ENCODE measurements at regions not wholly inside any gene's neighbourhood (a gene's known extent, or its start where the extent isn't known, plus 50 kb on each side); places are given as distances from the start of the nearest gene placed in this dataset.

DNA sequence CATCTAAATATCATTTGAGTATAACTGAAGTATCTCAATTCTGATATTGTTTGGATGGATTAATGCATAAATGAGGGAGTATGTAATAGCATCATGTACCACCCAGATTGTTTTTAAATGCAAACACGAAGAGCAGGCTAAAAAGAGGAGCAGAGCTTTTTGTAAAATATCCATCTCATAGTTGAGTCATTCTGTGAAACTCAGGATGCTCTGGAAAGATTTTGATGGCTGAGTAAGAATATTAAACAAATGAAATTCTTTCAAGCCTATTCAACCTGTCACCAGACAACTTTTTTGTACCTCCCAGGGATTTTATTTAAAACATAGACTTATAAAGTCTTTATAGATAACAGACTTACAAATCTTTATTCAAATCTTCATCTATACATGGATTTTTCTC, 625.9 kb downstream of the TLE4 start:
- H3K36me3 ChIP-seq (ENCODE audit: control insufficient read depth in 2 of 2, extremely low read depth in 1 of 2, insufficient read depth in 2 of 2, low read length in 2 of 2), result no peaks in the 10 kb centered on the region
- H3K9me1 ChIP-seq (ENCODE audit: control insufficient read depth, extremely low read depth, insufficient read depth, low read length), result no peaks in the 10 kb centered on the region
- no peak overlapping the region for H3K27ac ChIP-seq (ENCODE audit: control insufficient read depth, insufficient read depth, low read length)
- no peaks in the 10 kb centered on the region for H3K27me3 ChIP-seq (ENCODE audit: control insufficient read depth, extremely low read depth, insufficient read depth, low read length)
- H3K9ac ChIP-seq (ENCODE audit: control insufficient read depth, extremely low read depth, insufficient read depth, low read length), result no peak overlapping the region
- H3K4me3 ChIP-seq (ENCODE audit: control insufficient read depth in 2 of 3, extremely low read depth in 1 of 3, insufficient read depth in 2 of 3, low read depth in 1 of 3, low read length in 3 of 3), result no peak overlapping the region
- no peaks in the 10 kb centered on the region for H3K9me3 ChIP-seq (ENCODE audit: control insufficient read depth, low read depth, low read length)
- H2AFZ ChIP-seq (ENCODE audit: control insufficient read depth, low read length), result no peak overlapping the region
- no peaks in the 10 kb centered on the region for H3K4me1 ChIP-seq (ENCODE audit: control insufficient read depth, extremely low read depth, insufficient read depth, low read length)
- dilution Hi-C loops (cut with MboI; ENCODE audit: extremely low pct_ligation_motif_present, low sequenced_read_pairs), result no loop called here
- no peaks in the 10 kb centered on the region for H3K79me2 ChIP-seq (ENCODE audit: control insufficient read depth, insufficient read depth, low read length)
- no peak overlapping the region for H3K4me2 ChIP-seq (ENCODE audit: control insufficient read depth, extremely low read depth, insufficient read depth, low read depth, low read length)
- TF ChIP-seq, protein P1, sequence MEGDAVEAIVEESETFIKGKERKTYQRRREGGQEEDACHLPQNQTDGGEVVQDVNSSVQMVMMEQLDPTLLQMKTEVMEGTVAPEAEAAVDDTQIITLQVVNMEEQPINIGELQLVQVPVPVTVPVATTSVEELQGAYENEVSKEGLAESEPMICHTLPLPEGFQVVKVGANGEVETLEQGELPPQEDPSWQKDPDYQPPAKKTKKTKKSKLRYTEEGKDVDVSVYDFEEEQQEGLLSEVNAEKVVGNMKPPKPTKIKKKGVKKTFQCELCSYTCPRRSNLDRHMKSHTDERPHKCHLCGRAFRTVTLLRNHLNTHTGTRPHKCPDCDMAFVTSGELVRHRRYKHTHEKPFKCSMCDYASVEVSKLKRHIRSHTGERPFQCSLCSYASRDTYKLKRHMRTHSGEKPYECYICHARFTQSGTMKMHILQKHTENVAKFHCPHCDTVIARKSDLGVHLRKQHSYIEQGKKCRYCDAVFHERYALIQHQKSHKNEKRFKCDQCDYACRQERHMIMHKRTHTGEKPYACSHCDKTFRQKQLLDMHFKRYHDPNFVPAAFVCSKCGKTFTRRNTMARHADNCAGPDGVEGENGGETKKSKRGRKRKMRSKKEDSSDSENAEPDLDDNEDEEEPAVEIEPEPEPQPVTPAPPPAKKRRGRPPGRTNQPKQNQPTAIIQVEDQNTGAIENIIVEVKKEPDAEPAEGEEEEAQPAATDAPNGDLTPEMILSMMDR (optimal IDR thresholded peaks at IDR 0.05 in 1 of 3, IDR thresholded peaks at IDR 0.05 in 1 of 3, conservative IDR thresholded peaks at IDR 0.05 in 1 of 3; ENCODE audit: extremely low read depth in 1 of 3, insufficient read depth in 2 of 3, low read length in 3 of 3), result no peak
- no peak for TF ChIP-seq EZH2 (IDR thresholded peaks at IDR 0.05; ENCODE audit: low read length)
- no peaks in the 10 kb centered on the region for H4K20me1 ChIP-seq (ENCODE audit: control insufficient read depth, extremely low read depth, insufficient read depth, low read length)
- DNase-seq (ENCODE audit: low read depth, low spot score) (no peak), FAIRE-seq (no peak)

- no peak for TF ChIP-seq EZH2 (IDR thresholded peaks at IDR 0.05; ENCODE audit: low read length)
- TF ChIP-seq, protein P1 (optimal IDR thresholded peaks at IDR 0.05 in 1 of 3, IDR thresholded peaks at IDR 0.05 in 1 of 3, conservative IDR thresholded peaks at IDR 0.05 in 1 of 3; ENCODE audit: extremely low read depth in 1 of 3, insufficient read depth in 2 of 3, low read length in 3 of 3), result no peak
- H3K27ac ChIP-seq (ENCODE audit: control insufficient read depth, insufficient read depth, low read length), result no peak overlapping the region
- DNase-seq (ENCODE audit: low read depth, low spot score), result no peak
- no peaks in the 10 kb centered on the region for H3K36me3 ChIP-seq (ENCODE audit: control insufficient read depth in 2 of 2, extremely low read depth in 1 of 2, insufficient read depth in 2 of 2, low read length in 2 of 2)
- dilution Hi-C loops (cut with MboI; ENCODE audit: extremely low pct_ligation_motif_present, low sequenced_read_pairs), result no loop called here
- H4K20me1 ChIP-seq (ENCODE audit: control insufficient read depth, extremely low read depth, insufficient read depth, low read length), result no peaks in the 10 kb centered on the region
- H3K4me3 ChIP-seq (ENCODE audit: control insufficient read depth in 2 of 3, extremely low read depth in 1 of 3, insufficient read depth in 2 of 3, low read depth in 1 of 3, low read length in 3 of 3), result no peak overlapping the region
- H2AFZ ChIP-seq (ENCODE audit: control insufficient read depth, low read length), result no peak overlapping the region
- H3K9me3 ChIP-seq (ENCODE audit: control insufficient read depth, low read depth, low read length), result no peaks in the 10 kb centered on the region
- no peaks in the 10 kb centered on the region for H3K9me1 ChIP-seq (ENCODE audit: control insufficient read depth, extremely low read depth, insufficient read depth, low read length)
- H3K9ac ChIP-seq (ENCODE audit: control insufficient read depth, extremely low read depth, insufficient read depth, low read length), result no peak overlapping the region
- H3K4me1 ChIP-seq (ENCODE audit: control insufficient read depth, extremely low read depth, insufficient read depth, low read length), result no peaks in the 10 kb centered on the region
- no peaks in the 10 kb centered on the region for H3K79me2 ChIP-seq (ENCODE audit: control insufficient read depth, insufficient read depth, low read length)
- no peak overlapping the region for H3K4me2 ChIP-seq (ENCODE audit: control insufficient read depth, extremely low read depth, insufficient read depth, low read depth, low read length)
- FAIRE-seq, result no peak
- H3K27me3 ChIP-seq (ENCODE audit: control insufficient read depth, extremely low read depth, insufficient read depth, low read length), result no peaks in the 10 kb centered on the region
These were observed 619.3 kb downstream of the TLE4 start for GRCh38 chr9:80191108-80191507.
